Right lobe of liver (tissue), 4 donors: ENCODE measurements at regions not wholly inside any gene's neighbourhood (a gene's known extent, or its start where the extent isn't known, plus 50 kb on each side); places are given as distances from the start of the nearest gene placed in this dataset.

Experiments used
- POLR2A ChIP-seq: fragments of 450-650 bp; IDR thresholded peaks from one replicate; pipeline ENCODE4 v1.6.1; 2017; ENCODE audit warnings: antibody characterized with exemption, mild to moderate bottlenecking
- TF ChIP-seq, protein P1 (sequence below), 4 donors: fragments of 200-600 bp in 3 of 4; fragments of 450-650 bp in 1 of 4; IDR thresholded peaks; one replicate each; pipeline versions ENCODE4 v1.5.1 to v1.8.0; 2016 to 2022; ENCODE audit warnings: antibody characterized with exemption in 4 of 4, mild to moderate bottlenecking in 2 of 4
- donor health status: DM: no; HTN: no; CAD: no.
- donor health status: DM: no; HTN: no; CAD: no.
- donor health status: DM: no; HTN: yes; CAD: no.

DNA sequence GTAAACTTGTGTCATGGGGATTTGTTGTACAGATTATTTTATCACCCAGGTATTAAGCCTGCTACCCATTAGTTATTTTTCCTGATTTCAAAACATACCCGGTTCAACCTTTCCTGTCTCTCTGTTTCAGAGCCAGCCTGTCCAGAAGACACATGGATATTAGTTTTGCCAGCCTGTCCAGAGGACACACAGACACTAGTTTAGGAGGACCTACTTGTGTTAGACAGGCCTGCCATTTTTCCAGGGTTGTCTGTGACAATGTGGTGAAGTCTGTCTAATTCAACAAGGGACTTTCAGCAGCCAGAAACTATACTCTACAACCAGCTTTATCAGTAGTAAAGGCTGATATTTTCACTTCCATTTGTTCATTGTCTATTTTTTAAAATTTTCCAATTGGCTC is 56.1 kb upstream of the DCC start:
- TF ChIP-seq, protein P1, sequence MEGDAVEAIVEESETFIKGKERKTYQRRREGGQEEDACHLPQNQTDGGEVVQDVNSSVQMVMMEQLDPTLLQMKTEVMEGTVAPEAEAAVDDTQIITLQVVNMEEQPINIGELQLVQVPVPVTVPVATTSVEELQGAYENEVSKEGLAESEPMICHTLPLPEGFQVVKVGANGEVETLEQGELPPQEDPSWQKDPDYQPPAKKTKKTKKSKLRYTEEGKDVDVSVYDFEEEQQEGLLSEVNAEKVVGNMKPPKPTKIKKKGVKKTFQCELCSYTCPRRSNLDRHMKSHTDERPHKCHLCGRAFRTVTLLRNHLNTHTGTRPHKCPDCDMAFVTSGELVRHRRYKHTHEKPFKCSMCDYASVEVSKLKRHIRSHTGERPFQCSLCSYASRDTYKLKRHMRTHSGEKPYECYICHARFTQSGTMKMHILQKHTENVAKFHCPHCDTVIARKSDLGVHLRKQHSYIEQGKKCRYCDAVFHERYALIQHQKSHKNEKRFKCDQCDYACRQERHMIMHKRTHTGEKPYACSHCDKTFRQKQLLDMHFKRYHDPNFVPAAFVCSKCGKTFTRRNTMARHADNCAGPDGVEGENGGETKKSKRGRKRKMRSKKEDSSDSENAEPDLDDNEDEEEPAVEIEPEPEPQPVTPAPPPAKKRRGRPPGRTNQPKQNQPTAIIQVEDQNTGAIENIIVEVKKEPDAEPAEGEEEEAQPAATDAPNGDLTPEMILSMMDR (IDR thresholded peaks at IDR 0.05) = no peak
- TF ChIP-seq POLR2A = no peak
